HG02973 (cell line): ENCODE measurements at regions not wholly inside any gene's neighbourhood (a gene's known extent, or its start where the extent isn't known, plus 50 kb on each side); places are given as distances from the start of the nearest gene placed in this dataset.

Source experiments
- ATAC-seq: cut with Tn5 transposase; IDR thresholded peaks from one replicate; pipeline ENCODE4 v1.9.1; 2021; ENCODE audit warnings: moderate library complexity; ENCODE audit not compliant: unreplicated experiment

GRCh38 chr1:229024528-229025130, 246.3 kb upstream of the RAB4A start:
- no peak for ATAC-seq

DNA sequence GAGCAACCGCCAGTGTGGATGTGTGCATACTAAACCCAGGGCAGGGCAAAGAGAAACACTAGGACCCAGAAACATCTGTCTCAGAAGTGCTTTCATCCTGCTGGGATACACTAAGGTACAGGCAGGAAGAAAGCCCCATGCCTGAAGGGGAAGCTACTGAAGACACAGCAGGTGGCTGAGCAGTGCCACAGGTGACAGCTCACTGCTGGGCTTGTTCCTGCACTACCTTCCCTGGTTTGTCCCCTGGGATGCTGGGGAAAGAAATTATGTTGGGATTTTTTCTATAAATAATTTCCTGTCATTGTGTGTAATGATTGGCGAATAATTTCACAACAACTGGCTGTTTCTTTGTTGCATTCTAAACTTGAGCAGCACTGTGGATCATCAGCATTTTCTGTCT, 245.3 kb upstream of the RAB4A start:
- no peak for ATAC-seq

- no peak for ATAC-seq
These were observed 243.8 kb upstream of the RAB4A start for GRCh38 chr1:229027158-229027557.

- peak; percentile 70 for ATAC-seq
These were observed 243.2 kb upstream of the RAB4A start for GRCh38 chr1:229027622-229028182.

GRCh38 chr1:229028544-229028943, 242.4 kb upstream of the RAB4A start:
- no peak for ATAC-seq

GRCh38 chr1:229028987-229029878, 241.7 kb upstream of the RAB4A start:
- ATAC-seq: no peak

GRCh38 chr1:229029879-229030235, 241.1 kb upstream of the RAB4A start:
- ATAC-seq: no peak

GRCh38 chr1:229030630-229031029, 240.3 kb upstream of the RAB4A start:
- no peak for ATAC-seq

DNA sequence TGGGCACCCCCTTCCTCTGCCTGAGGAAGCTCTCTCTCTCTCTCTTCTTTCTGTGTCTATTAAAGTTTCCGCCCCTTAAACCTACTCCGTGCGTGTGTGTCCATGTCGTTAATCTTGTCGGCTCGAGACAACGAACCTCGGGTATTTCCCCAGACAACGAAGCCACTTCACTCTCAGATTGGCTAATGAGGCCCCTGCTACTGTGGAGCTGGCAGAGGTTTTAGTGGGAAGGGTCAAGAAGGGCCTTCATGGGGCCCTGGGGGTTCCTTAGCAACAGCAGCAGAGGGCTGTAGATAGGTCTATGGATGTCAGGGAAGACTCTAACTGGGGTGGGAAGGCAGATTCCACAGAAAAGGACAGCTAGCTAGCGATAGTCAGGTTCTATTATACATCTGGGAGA, 239.8 kb upstream of the RAB4A start:
- ATAC-seq: no peak

- no peak for ATAC-seq
These were observed 239.2 kb upstream of the RAB4A start for GRCh38 chr1:229031481-229032341.

- ATAC-seq: no peak
These were observed 238.5 kb upstream of the RAB4A start for GRCh38 chr1:229032375-229032774.

GRCh38 chr1:229033480-229033879, 237.4 kb upstream of the RAB4A start:
- ATAC-seq: no peak

- no peak for ATAC-seq
These were observed 236.6 kb upstream of the RAB4A start for GRCh38 chr1:229034342-229034741.

DNA sequence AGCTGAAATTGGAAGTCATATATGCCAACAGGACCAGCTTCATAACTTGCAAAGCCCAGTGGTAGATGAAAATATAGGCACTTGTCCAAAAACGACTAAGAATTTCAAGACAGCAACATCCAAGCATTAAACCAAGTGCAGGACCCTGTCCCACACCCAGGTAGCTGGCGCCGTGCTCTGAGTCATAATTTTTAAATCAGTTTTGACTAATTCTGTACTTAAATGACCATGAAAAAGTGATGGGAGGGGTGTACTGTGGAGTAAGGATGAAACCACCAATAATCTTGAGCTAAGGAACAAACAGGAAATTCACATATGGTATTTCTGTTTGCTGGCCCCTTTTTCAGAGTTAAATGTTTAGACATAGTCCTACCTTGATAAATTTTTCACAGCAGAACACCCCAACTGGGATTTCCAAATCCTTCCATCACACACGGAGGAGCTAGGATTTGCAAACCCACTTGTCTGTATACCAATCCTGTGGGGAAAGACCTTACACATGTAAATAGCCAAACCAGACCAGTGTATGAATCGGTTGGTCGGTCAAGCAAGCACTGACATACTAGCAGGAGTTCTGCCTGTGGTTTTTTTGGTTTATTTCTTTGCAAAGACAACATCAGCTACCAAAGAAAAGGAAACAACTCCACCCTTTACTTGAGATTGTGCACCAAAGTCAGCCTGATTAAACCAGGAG, 235.7 kb upstream of the RAB4A start:
- peak; percentile 82 for ATAC-seq

DNA sequence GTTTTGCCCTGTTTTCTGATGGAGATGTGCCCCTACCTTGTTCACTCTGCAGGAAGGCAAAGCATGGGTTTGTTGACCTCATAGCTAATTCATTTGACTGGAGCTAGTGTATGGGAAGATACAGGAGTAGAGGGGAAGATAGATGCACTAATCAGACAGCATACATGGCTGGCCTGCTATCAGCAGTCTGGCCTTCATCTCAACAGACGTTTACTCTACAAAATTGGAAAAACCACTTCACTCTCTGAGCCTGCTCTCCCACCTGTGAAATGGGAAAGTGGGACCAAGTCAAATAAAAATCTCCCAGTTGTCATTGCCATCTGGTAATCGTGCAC, 235.2 kb upstream of the RAB4A start:
- no peak for ATAC-seq

- ATAC-seq: no peak
These were observed 233.0 kb upstream of the RAB4A start for GRCh38 chr1:229037806-229038405.

DNA sequence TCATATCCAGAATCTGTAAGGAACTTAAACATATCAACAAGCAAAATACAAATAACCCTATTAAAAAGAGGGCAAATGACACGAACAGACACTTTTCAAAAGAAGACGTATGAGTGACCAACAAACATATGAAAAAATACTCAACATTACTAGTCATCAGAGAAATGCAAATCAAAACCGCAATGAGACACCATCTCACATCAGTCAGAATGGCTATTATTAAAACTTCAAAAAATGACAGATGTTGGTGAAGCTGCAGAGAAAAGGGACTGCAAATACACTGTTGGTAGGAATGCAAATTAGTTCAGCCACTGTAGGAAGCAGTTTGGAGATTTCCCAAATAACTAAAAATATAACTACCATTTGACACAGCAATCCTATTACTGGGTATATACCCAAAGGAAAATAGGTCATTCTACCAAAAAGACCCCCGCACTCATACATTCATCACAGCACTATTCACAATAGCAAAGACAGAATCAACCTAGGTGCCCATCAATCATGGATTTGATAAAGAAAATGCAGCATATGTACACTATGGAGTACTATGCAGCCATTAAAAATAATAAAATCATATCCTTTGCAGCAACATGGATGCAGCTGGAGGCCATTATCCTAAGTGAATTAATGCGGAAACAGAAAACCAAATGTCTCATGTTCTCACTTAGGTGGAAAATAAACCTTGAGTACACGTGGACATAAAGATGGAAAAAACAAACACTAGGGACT, 230.1 kb upstream of the RAB4A start:
- ATAC-seq: no peak

- ATAC-seq: no peak
These were observed 229.0 kb upstream of the RAB4A start for GRCh38 chr1:229041946-229042345.

DNA sequence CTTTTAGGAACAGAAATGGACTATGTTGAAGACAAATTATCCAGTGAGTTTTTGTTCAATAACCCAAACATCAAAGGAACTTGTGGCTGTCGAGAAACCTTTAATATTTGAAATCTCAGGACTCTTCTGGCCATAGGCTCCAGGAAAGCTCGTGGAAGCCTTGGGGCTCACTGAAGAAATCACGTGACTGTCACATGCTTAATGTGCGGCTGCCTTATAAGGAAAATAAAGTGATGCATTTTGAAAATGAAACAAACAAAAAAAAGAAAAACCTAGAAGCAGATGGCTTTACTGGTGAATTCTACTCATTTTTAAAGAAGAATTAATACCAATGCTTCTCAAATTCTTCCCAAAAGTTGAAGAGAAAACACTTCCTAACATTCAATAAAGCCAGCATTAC, 228.4 kb upstream of the RAB4A start:
- ATAC-seq: no peak

DNA sequence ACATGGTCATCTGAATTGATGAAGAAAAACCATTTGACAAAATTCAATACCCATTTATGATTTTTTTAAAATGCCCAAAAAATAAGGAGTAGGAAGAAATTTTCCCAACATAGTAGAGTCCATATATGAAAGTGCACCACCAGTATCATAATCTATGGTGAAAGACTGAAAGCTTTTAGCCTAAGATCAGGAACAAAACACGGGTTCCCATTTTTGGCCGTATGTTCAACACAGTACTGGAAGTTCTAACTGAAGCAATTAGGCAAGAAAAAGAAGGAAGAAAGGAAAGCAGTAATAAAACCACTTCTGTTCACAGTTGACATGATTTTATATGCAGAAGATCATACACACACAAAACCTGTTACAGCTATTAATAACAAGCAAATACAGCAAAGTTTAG, 227.8 kb upstream of the RAB4A start:
- no peak for ATAC-seq
